HEK293 (cell line): ENCODE measurements at regions not wholly inside any gene's neighbourhood (a gene's known extent, or its start where the extent isn't known, plus 50 kb on each side); places are given as distances from the start of the nearest gene placed in this dataset.
A peak's percentile ranks its signal among the peaks of the same experiment; 100 is the strongest.

Source experiments
- CTCF ChIA-PET: fragments of 350-600 bp; formaldehyde crosslinking; extraction: SDS; loops from one replicate; lab custom pipeline; 2021; ENCODE audit warnings: antibody characterized with exemption; lab: Yijun Ruan, JAX
- POLR2A ChIA-PET: fragments of 300-600 bp; formaldehyde crosslinking; extraction: SDS; loops from one replicate; lab custom pipeline; 2020; ENCODE audit warnings: antibody characterized with exemption, inconsistent platforms; lab: Yijun Ruan, JAX
- H3K27ac ChIP-seq: fragments of 200-500 bp; sonication (Bioruptor generic); 2 replicates; pipeline ENCODE4 v1.5.1; 2014; ENCODE audit warnings: low read depth, low read length, control low read depth, inconsistent platforms; ENCODE audit errors: extremely low read depth
- H3K36me3 ChIP-seq, 2 experiments: fragments of 200-500 bp in 1 of 2; sonication (Bioruptor generic) in 1 of 2; 1 replicate in 1 of 2; 2 replicates in 1 of 2; pipeline ENCODE4 v1.5.1; 2014 to 2017; ENCODE audit warnings: inconsistent platforms in 2 of 2, low read length in 2 of 2; ENCODE audit not compliant: control insufficient read depth in 2 of 2, insufficient read depth in 1 of 2
- H3K4me1 ChIP-seq: fragments of 200-500 bp; sonication (Bioruptor generic); 2 replicates; pipeline ENCODE4 v1.5.1; 2014; ENCODE audit warnings: mild to moderate bottlenecking, low read length, inconsistent platforms; ENCODE audit not compliant: control insufficient read depth, insufficient read depth
- H3K4me3 ChIP-seq: 2 replicates; pipeline ENCODE4 v1.5.1; 2011; ENCODE audit warnings: low read depth, mild to moderate bottlenecking, control low read depth, low read length, moderate library complexity
- H3K9me3 ChIP-seq: fragments of 200-500 bp; sonication (Bioruptor generic); 2 replicates; pipeline ENCODE4 v1.5.1; 2014; ENCODE audit warnings: low read depth, low read length, inconsistent platforms; ENCODE audit not compliant: control insufficient read depth, insufficient read depth
- BCL11A ChIP-seq: fragments of 450-650 bp; formaldehyde crosslinking; IDR thresholded peaks from 2 replicates; pipeline ENCODE4 v1.5.1; 2016; ENCODE audit warnings: low read depth, missing biosample characterization, missing genetic modification characterization
- GLI4 ChIP-seq: fragments of 450-650 bp; formaldehyde crosslinking; IDR thresholded peaks from 2 replicates; pipeline ENCODE4 v1.5.1; 2016; ENCODE audit warnings: missing biosample characterization, missing genetic modification characterization
- GLIS1 ChIP-seq: fragments of 450-650 bp; formaldehyde crosslinking; IDR thresholded peaks from 2 replicates; pipeline ENCODE4 v1.5.1; 2016; ENCODE audit warnings: missing biosample characterization, missing genetic modification characterization
- HOXA7 ChIP-seq: sonication (generic); formaldehyde crosslinking; IDR thresholded peaks from 2 replicates; pipeline ENCODE4 v1.8.1; 2022; ENCODE audit warnings: missing genetic modification reagents, borderline replicate concordance
- IKZF3 ChIP-seq: fragments of 450-650 bp; IDR thresholded peaks from 2 replicates; pipeline ENCODE4 v1.5.0; 2018; ENCODE audit warnings: missing biosample characterization, mild to moderate bottlenecking, missing genetic modification characterization, moderate library complexity
- INSM2 ChIP-seq: fragments of 450-650 bp; formaldehyde crosslinking; IDR thresholded peaks from 2 replicates; pipeline ENCODE4 v1.5.1; 2016; ENCODE audit warnings: missing biosample characterization, missing genetic modification characterization
- MEIS1 ChIP-seq: sonication (generic); formaldehyde crosslinking; IDR thresholded peaks from 2 replicates; pipeline ENCODE4 v1.8.1; 2022; ENCODE audit warnings: missing genetic modification reagents, mild to moderate bottlenecking, borderline replicate concordance
- PRDM4 ChIP-seq: fragments of 450-650 bp; formaldehyde crosslinking; IDR thresholded peaks from 2 replicates; pipeline ENCODE4 v1.5.1; 2017; ENCODE audit warnings: missing biosample characterization, missing genetic modification characterization
- SP3 ChIP-seq: fragments of 450-650 bp; formaldehyde crosslinking; IDR thresholded peaks from 2 replicates; pipeline ENCODE4 v1.5.1; 2016; ENCODE audit warnings: missing biosample characterization, missing genetic modification characterization
- ZBTB48 ChIP-seq: fragments of 450-650 bp; formaldehyde crosslinking; IDR thresholded peaks from 2 replicates; pipeline ENCODE4 v1.5.1; 2016; ENCODE audit warnings: missing biosample characterization, missing genetic modification characterization
- ZBTB6 ChIP-seq: fragments of 450-650 bp; formaldehyde crosslinking; IDR thresholded peaks from 2 replicates; pipeline ENCODE4 v1.5.1; 2017; ENCODE audit warnings: missing biosample characterization, missing genetic modification characterization
- ZEB2 ChIP-seq: fragments of 450-650 bp; formaldehyde crosslinking; IDR thresholded peaks from 2 replicates; pipeline ENCODE4 v1.5.1; 2016; ENCODE audit warnings: missing biosample characterization, missing genetic modification characterization
- ZNF121 ChIP-seq: fragments of 450-650 bp; formaldehyde crosslinking; IDR thresholded peaks from 2 replicates; pipeline ENCODE4 v1.5.1; 2016; ENCODE audit warnings: missing biosample characterization, missing genetic modification characterization
- ZNF2 ChIP-seq: fragments of 450-650 bp; formaldehyde crosslinking; IDR thresholded peaks from 2 replicates; pipeline ENCODE4 v1.5.1; 2016; ENCODE audit warnings: missing biosample characterization, missing genetic modification characterization
- ZNF354C ChIP-seq: fragments of 450-650 bp; formaldehyde crosslinking; IDR thresholded peaks from 2 replicates; pipeline ENCODE4 v1.5.1; 2016; ENCODE audit warnings: missing biosample characterization, missing genetic modification characterization, low read depth, borderline replicate concordance
- ZNF621 ChIP-seq: fragments of 450-650 bp; formaldehyde crosslinking; IDR thresholded peaks from 2 replicates; pipeline ENCODE4 v1.5.1; 2017; ENCODE audit warnings: missing biosample characterization, missing genetic modification characterization
- ZNF707 ChIP-seq: fragments of 450-650 bp; formaldehyde crosslinking; IDR thresholded peaks from 2 replicates; pipeline ENCODE4 v1.5.1; 2016; ENCODE audit warnings: missing biosample characterization, missing genetic modification characterization
- ZNF776 ChIP-seq: fragments of 450-650 bp; formaldehyde crosslinking; IDR thresholded peaks from 2 replicates; pipeline ENCODE4 v1.5.0; 2017; ENCODE audit warnings: missing biosample characterization, missing genetic modification characterization, borderline replicate concordance
- ZNF791 ChIP-seq: fragments of 450-650 bp; formaldehyde crosslinking; IDR thresholded peaks from 2 replicates; pipeline ENCODE4 v1.5.1; 2016; ENCODE audit warnings: missing biosample characterization, missing genetic modification characterization
- ZSCAN18 ChIP-seq: fragments of 450-650 bp; formaldehyde crosslinking; IDR thresholded peaks from 2 replicates; pipeline ENCODE4 v1.5.1; 2016; ENCODE audit warnings: missing biosample characterization, missing genetic modification characterization
- ZSCAN30 ChIP-seq: fragments of 450-650 bp; IDR thresholded peaks from 2 replicates; pipeline ENCODE4 v1.5.1; 2018; ENCODE audit warnings: missing biosample characterization, mild to moderate bottlenecking, missing genetic modification characterization, moderate library complexity
- TF ChIP-seq, protein P1 (sequence below): IDR thresholded peaks from 2 replicates; pipeline ENCODE4 v1.6.1; 2011; ENCODE audit warnings: mild to moderate bottlenecking, low read depth, low read length, borderline replicate concordance
- TF ChIP-seq, protein P2 (sequence below): fragments of 450-650 bp; formaldehyde crosslinking; IDR thresholded peaks from 2 replicates; pipeline ENCODE4 v1.5.1; 2016; ENCODE audit warnings: missing biosample characterization, missing genetic modification characterization
- TF ChIP-seq, protein P3 (sequence below): fragments of 450-650 bp; formaldehyde crosslinking; IDR thresholded peaks from 2 replicates; pipeline ENCODE4 v1.5.1; 2016; ENCODE audit warnings: missing biosample characterization, missing genetic modification characterization

DNA sequence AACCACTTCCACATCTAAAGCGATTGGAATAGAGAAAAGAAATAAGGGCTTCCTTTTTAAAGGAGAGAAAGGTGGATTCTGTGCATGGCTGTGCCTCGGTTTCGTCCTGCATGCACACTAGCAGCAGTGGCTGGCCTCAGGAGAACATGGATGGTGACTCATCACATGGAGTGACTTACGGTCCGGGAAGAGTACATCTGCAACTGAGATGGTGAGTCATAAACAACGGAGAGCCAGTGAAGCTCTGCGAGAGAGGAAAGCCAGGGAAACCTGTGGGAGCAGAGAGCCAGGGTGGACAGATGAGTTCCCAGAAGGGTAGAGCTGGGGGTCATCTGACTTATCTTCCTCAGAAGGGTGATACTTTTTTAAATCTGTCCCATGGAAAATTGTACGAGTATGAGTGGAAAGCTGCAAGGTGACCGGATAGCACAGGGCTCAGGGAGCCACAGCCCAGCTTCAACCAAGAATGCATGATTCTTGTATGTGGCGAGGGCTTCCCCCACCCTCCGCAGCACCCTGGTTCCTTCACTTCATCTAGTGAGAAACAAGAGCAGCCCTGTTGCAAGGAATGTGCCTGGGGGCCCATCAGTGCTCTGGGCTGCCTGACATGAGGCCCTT is 259.1 kb downstream of the KLF6 start:
- ChIA-PET POLR2A (interaction anchor here (1.0 kb wide), 2 partner anchors 12 to 259 kb away, joined by 3 to 4 read pairs; partner anchors contain the start of gene KLF6), CTCF (interaction anchor here (0.6 kb wide), 1 partner anchor 466 kb away, joined by 3 read pairs; no protein-coding TSS in a partner anchor)
- no peaks in the 10 kb centered on the region for H3K9me3 ChIP-seq
- peaks cover 4% of the 10 kb centered on the region for H3K4me1 ChIP-seq
- no peak overlapping the region; the same call in 1 of the 2 replicates for H3K27ac ChIP-seq
- H3K4me3 ChIP-seq: no peak overlapping the region
- no peaks in the 10 kb centered on the region for H3K36me3 ChIP-seq
- TF ChIP-seq ZEB2 (tag by site-specific recombination) (peak; percentile 77; the same call in 1 of the 2 replicates), ZSCAN18 (tag by site-specific recombination) (no peak), ZNF121 (tag by site-specific recombination) (no peak), BCL11A (peak; percentile 68; the same call in 1 of the 2 replicates), ZBTB48 (tag by site-specific recombination) (no peak), ZSCAN30 (tag by site-specific recombination) (no peak), HOXA7 (CRISPR knock-in tag) (no peak), ZNF707 (tag by site-specific recombination) (no peak), MEIS1 (no peak), ZNF354C (tag by site-specific recombination) (no peak), INSM2 (peak; percentile 60; the same call in 1 of the 2 replicates), ZNF2 (no peak), SP3 (tag by site-specific recombination) (no peak), ZNF791 (tag by site-specific recombination) (no peak), ZBTB6 (tag by site-specific recombination) (no peak), ZNF621 (no peak), PRDM4 (tag by site-specific recombination) (no peak), ZNF776 (tag by site-specific recombination) (no peak), GLI4 (tag by site-specific recombination) (no peak), IKZF3 (tag by site-specific recombination) (peak; percentile 54), GLIS1 (peak; percentile 44; the same call in 1 of the 2 replicates)
- TF ChIP-seq, protein P1, sequence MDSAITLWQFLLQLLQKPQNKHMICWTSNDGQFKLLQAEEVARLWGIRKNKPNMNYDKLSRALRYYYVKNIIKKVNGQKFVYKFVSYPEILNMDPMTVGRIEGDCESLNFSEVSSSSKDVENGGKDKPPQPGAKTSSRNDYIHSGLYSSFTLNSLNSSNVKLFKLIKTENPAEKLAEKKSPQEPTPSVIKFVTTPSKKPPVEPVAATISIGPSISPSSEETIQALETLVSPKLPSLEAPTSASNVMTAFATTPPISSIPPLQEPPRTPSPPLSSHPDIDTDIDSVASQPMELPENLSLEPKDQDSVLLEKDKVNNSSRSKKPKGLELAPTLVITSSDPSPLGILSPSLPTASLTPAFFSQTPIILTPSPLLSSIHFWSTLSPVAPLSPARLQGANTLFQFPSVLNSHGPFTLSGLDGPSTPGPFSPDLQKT: no peak
- TF ChIP-seq, protein P2, sequence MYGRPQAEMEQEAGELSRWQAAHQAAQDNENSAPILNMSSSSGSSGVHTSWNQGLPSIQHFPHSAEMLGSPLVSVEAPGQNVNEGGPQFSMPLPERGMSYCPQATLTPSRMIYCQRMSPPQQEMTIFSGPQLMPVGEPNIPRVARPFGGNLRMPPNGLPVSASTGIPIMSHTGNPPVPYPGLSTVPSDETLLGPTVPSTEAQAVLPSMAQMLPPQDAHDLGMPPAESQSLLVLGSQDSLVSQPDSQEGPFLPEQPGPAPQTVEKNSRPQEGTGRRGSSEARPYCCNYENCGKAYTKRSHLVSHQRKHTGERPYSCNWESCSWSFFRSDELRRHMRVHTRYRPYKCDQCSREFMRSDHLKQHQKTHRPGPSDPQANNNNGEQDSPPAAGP (tag by site-specific recombination): 0 out of 2 replicates have a peak, but pooled peaks have one; percentile 48
- TF ChIP-seq, protein P3, sequence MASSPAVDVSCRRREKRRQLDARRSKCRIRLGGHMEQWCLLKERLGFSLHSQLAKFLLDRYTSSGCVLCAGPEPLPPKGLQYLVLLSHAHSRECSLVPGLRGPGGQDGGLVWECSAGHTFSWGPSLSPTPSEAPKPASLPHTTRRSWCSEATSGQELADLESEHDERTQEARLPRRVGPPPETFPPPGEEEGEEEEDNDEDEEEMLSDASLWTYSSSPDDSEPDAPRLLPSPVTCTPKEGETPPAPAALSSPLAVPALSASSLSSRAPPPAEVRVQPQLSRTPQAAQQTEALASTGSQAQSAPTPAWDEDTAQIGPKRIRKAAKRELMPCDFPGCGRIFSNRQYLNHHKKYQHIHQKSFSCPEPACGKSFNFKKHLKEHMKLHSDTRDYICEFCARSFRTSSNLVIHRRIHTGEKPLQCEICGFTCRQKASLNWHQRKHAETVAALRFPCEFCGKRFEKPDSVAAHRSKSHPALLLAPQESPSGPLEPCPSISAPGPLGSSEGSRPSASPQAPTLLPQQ (tag by site-specific recombination): 0 out of 2 replicates have a peak, but pooled peaks have one; percentile 32
